DND-41 (cell line): ENCODE measurements at regions not wholly inside any gene's neighbourhood (a gene's known extent, or its start where the extent isn't known, plus 50 kb on each side); places are given as distances from the start of the nearest gene placed in this dataset.

Source experiments
- EZH2 ChIP-seq: IDR thresholded peaks from 3 replicates; pipeline ENCODE4 v1.6.1; 2012; ENCODE audit warnings: borderline replicate concordance, low read depth, mild to moderate bottlenecking, moderate library complexity, low read length, inconsistent platforms; ENCODE audit not compliant: severe bottlenecking
- TF ChIP-seq, protein P1 (sequence below): IDR thresholded peaks from 2 replicates; pipeline ENCODE4 v1.5.1; 2012; ENCODE audit warnings: borderline replicate concordance, low read length, moderate library complexity, mild to moderate bottlenecking; ENCODE audit not compliant: poor library complexity, severe bottlenecking; ENCODE audit errors: extremely low read depth

DNA sequence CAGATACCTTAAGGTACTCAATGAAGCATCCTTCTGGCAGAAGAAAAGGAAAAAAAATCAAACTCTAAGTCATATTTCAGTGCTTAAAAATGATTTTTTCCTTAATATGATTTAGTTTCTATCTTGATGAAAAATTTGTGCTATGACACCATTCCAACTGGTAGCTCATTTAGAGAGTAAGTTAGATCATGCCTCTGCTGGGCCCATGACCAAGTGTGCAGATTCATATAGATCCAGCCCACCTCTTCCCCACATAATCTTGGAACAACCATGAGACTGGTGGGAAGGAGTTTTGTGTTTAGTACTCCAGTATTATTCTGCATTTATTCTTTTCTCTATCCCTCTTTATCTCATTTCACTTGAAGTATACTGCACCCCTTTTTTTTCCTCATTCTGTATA lies 908.3 kb downstream of the KCNMA1 start:
- TF ChIP-seq, protein P1, sequence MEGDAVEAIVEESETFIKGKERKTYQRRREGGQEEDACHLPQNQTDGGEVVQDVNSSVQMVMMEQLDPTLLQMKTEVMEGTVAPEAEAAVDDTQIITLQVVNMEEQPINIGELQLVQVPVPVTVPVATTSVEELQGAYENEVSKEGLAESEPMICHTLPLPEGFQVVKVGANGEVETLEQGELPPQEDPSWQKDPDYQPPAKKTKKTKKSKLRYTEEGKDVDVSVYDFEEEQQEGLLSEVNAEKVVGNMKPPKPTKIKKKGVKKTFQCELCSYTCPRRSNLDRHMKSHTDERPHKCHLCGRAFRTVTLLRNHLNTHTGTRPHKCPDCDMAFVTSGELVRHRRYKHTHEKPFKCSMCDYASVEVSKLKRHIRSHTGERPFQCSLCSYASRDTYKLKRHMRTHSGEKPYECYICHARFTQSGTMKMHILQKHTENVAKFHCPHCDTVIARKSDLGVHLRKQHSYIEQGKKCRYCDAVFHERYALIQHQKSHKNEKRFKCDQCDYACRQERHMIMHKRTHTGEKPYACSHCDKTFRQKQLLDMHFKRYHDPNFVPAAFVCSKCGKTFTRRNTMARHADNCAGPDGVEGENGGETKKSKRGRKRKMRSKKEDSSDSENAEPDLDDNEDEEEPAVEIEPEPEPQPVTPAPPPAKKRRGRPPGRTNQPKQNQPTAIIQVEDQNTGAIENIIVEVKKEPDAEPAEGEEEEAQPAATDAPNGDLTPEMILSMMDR: no peak
- TF ChIP-seq EZH2: no peak
